ENCODE measurements at regions not wholly inside any gene's neighbourhood (a gene's known extent, or its start where the extent isn't known, plus 50 kb on each side); places are given as distances from the start of the nearest gene placed in this dataset.

- no peaks in the 10 kb centered on the region for H3K9me2 ChIP-seq (replicated peaks; ENCODE audit: insufficient read depth, low read length)
- H4K20me1 ChIP-seq (ENCODE audit: insufficient read depth, low read length), result no peaks in the 10 kb centered on the region
- no peaks in the 10 kb centered on the region for H3K79me2 ChIP-seq (ENCODE audit: low read length)
- H3F3A ChIP-seq (ENCODE audit: insufficient read depth, low read length), result no peaks in the 10 kb centered on the region
- no peaks in the 10 kb centered on the region for H3K4me1 ChIP-seq (ENCODE audit: low read length)
- no peaks in the 10 kb centered on the region for H3K36me3 ChIP-seq (replicated peaks; ENCODE audit: insufficient read depth, low read length)
- no peak overlapping the region for H2AFZ ChIP-seq (ENCODE audit: low read length)
- no peak overlapping the region for H3K27ac ChIP-seq (ENCODE audit: low read length)
- no peaks in the 10 kb centered on the region for H3K27me3 ChIP-seq (replicated peaks; ENCODE audit: insufficient read depth, low read length)
- H3K9ac ChIP-seq (ENCODE audit: low read length), result no peak overlapping the region
- DNase-seq, result no peak
- H3K4me2 ChIP-seq (ENCODE audit: low read depth, low read length), result no peak overlapping the region
- TF ChIP-seq EZH2 (optimal IDR thresholded peaks at IDR 0.05; ENCODE audit: low read depth, low read length) (no peak), EZH2phosphoT487 (IDR thresholded peaks at IDR 0.05; ENCODE audit: low read length) (no peak)
- TF ChIP-seq, protein P1, sequence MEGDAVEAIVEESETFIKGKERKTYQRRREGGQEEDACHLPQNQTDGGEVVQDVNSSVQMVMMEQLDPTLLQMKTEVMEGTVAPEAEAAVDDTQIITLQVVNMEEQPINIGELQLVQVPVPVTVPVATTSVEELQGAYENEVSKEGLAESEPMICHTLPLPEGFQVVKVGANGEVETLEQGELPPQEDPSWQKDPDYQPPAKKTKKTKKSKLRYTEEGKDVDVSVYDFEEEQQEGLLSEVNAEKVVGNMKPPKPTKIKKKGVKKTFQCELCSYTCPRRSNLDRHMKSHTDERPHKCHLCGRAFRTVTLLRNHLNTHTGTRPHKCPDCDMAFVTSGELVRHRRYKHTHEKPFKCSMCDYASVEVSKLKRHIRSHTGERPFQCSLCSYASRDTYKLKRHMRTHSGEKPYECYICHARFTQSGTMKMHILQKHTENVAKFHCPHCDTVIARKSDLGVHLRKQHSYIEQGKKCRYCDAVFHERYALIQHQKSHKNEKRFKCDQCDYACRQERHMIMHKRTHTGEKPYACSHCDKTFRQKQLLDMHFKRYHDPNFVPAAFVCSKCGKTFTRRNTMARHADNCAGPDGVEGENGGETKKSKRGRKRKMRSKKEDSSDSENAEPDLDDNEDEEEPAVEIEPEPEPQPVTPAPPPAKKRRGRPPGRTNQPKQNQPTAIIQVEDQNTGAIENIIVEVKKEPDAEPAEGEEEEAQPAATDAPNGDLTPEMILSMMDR (IDR thresholded peaks at IDR 0.05; ENCODE audit: low read length), result no peak
- H3K9me3 ChIP-seq (replicated peaks; ENCODE audit: insufficient read depth, low read length), result no peaks in the 10 kb centered on the region
- H3K4me3 ChIP-seq (ENCODE audit: low read length), result no peak overlapping the region
Observed at GRCh38 chr9:13428766-13429165, 149.3 kb upstream of the MPDZ start.

DNA sequence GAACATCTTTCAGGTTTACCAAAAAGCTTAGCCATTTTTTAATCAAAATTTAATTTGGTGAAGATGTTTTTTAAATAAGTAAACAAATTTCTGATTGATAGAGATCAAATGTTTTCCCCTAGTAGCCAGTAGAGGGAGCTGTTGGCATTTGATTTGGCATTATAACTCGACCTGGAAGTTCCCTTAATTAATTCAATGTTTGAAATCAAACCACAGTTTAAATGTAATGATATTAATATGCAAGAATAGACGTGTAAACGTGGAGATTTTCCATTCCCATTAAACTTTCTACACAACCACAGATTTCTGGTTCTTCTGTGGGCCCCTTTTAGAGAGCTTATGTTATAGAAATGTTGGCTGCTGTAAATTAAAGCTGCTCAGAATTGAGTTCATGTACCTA lies 148.1 kb upstream of the MPDZ start:
- no peak overlapping the region for H3K4me3 ChIP-seq (ENCODE audit: low read length)
- H2AFZ ChIP-seq (ENCODE audit: low read length), result no peak overlapping the region
- H3F3A ChIP-seq (ENCODE audit: insufficient read depth, low read length), result no peaks in the 10 kb centered on the region
- H3K9me3 ChIP-seq (replicated peaks; ENCODE audit: insufficient read depth, low read length), result no peaks in the 10 kb centered on the region
- H3K27ac ChIP-seq (ENCODE audit: low read length), result no peak overlapping the region
- no peaks in the 10 kb centered on the region for H3K36me3 ChIP-seq (replicated peaks; ENCODE audit: insufficient read depth, low read length)
- DNase-seq, result peak; percentile 35
- H3K27me3 ChIP-seq (replicated peaks; ENCODE audit: insufficient read depth, low read length), result no peaks in the 10 kb centered on the region
- TF ChIP-seq, protein P1 (IDR thresholded peaks at IDR 0.05; ENCODE audit: low read length), result peak; percentile 48
- TF ChIP-seq EZH2 (optimal IDR thresholded peaks at IDR 0.05; ENCODE audit: low read depth, low read length) (no peak), EZH2phosphoT487 (IDR thresholded peaks at IDR 0.05; ENCODE audit: low read length) (no peak)
- no peak overlapping the region for H3K9ac ChIP-seq (ENCODE audit: low read length)
- no peak overlapping the region for H3K4me2 ChIP-seq (ENCODE audit: low read depth, low read length)
- H3K79me2 ChIP-seq (ENCODE audit: low read length), result no peaks in the 10 kb centered on the region
- no peaks in the 10 kb centered on the region for H3K4me1 ChIP-seq (ENCODE audit: low read length)
- H3K9me2 ChIP-seq (replicated peaks; ENCODE audit: insufficient read depth, low read length), result no peaks in the 10 kb centered on the region
- H4K20me1 ChIP-seq (ENCODE audit: insufficient read depth, low read length), result no peaks in the 10 kb centered on the region

DNA sequence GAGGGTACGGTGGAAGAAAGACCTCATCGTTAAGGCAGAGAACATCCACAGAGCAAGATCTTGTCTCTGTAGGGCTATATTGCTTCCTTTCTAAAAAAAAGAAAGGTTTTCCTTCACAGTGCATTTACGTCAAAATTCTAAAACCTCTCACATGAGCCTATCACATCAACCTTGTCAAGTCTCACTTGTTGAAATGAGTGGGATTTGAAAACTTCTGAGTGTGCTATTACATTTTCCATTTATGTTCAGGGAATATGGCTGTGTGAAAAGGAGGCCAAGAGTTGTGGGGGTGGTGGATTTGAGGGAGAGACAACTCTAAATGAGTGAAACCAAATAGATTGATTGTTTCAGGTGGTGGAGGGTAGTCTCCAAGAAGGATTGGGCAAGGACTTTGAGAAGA lies 147.1 kb upstream of the MPDZ start:
- no peaks in the 10 kb centered on the region for H4K20me1 ChIP-seq (ENCODE audit: insufficient read depth, low read length)
- no peaks in the 10 kb centered on the region for H3K9me3 ChIP-seq (replicated peaks; ENCODE audit: insufficient read depth, low read length)
- no peaks in the 10 kb centered on the region for H3K79me2 ChIP-seq (ENCODE audit: low read length)
- H3K27ac ChIP-seq (ENCODE audit: low read length), result no peak overlapping the region
- no peak overlapping the region for H3K4me2 ChIP-seq (ENCODE audit: low read depth, low read length)
- H3K36me3 ChIP-seq (replicated peaks; ENCODE audit: insufficient read depth, low read length), result no peaks in the 10 kb centered on the region
- no peaks in the 10 kb centered on the region for H3K27me3 ChIP-seq (replicated peaks; ENCODE audit: insufficient read depth, low read length)
- H3K9ac ChIP-seq (ENCODE audit: low read length), result no peak overlapping the region
- TF ChIP-seq EZH2phosphoT487 (IDR thresholded peaks at IDR 0.05; ENCODE audit: low read length) (no peak), EZH2 (optimal IDR thresholded peaks at IDR 0.05; ENCODE audit: low read depth, low read length) (no peak)
- TF ChIP-seq, protein P1 (IDR thresholded peaks at IDR 0.05; ENCODE audit: low read length), result no peak
- no peaks in the 10 kb centered on the region for H3K9me2 ChIP-seq (replicated peaks; ENCODE audit: insufficient read depth, low read length)
- no peaks in the 10 kb centered on the region for H3F3A ChIP-seq (ENCODE audit: insufficient read depth, low read length)
- DNase-seq, result no peak
- H2AFZ ChIP-seq (ENCODE audit: low read length), result no peak overlapping the region
- no peak overlapping the region for H3K4me3 ChIP-seq (ENCODE audit: low read length)
- no peaks in the 10 kb centered on the region for H3K4me1 ChIP-seq (ENCODE audit: low read length)
